Effector memory CD4-positive, alpha-beta T cell (primary cell): ENCODE measurements at regions not wholly inside any gene's neighbourhood (a gene's known extent, or its start where the extent isn't known, plus 50 kb on each side); places are given as distances from the start of the nearest gene placed in this dataset.

ENCODE experiments used
- DNase-seq, 3 donors: peaks; one replicate each; pipeline ENCODE4 v3.0.0-alpha.2; 2020
- H3K27ac ChIP-seq: 2 replicates; pipeline ENCODE4 v1.7.0; 2013; ENCODE audit warnings: mild to moderate bottlenecking, low read length, moderate library complexity; ENCODE audit not compliant: insufficient read depth, poor library complexity, severe bottlenecking
- H3K27me3 ChIP-seq: replicated peaks from 2 replicates; pipeline ENCODE4 v1.7.0; 2013; ENCODE audit warnings: mild to moderate bottlenecking, low read length; ENCODE audit not compliant: insufficient read depth, control insufficient read depth, poor library complexity, severe bottlenecking
- H3K36me3 ChIP-seq: 2 replicates; pipeline ENCODE4 v1.7.0; 2013; ENCODE audit warnings: mild to moderate bottlenecking, low read length, moderate library complexity; ENCODE audit not compliant: control insufficient read depth, insufficient read depth
- H3K4me1 ChIP-seq: 2 replicates; pipeline ENCODE4 v1.7.0; 2013; ENCODE audit warnings: low read length, mild to moderate bottlenecking; ENCODE audit not compliant: control insufficient read depth, insufficient read depth, poor library complexity, severe bottlenecking
- H3K4me3 ChIP-seq: 2 replicates; pipeline ENCODE4 v1.7.0; 2013; ENCODE audit warnings: low read length, low read depth, mild to moderate bottlenecking; ENCODE audit not compliant: insufficient read depth, poor library complexity, severe bottlenecking
- H3K9me3 ChIP-seq: 2 replicates; pipeline ENCODE4 v1.7.0; 2013; ENCODE audit warnings: mild to moderate bottlenecking, low read length, moderate library complexity; ENCODE audit not compliant: control insufficient read depth

DNA sequence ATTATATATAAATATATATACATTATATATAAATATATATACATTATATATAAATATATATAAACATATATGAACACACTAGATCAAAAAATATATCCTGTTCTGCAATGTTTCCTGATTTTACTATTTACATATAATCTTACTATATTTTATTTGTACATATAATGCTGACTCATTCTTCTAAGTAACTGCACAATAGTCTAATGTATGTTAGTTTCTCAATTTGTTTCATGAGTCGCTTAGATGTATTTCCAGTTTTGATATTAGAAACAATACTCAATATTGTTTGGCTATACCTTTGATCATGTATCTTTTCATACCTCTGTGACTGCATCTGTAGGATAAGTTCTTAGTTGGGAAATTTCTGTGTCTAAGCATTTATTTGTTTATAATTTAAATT is 669.9 kb upstream of the CCDC54 start:
- Histone ChIP-seq H3K4me1 (no peaks in the 10 kb centered on the region), H3K4me3 (no peak overlapping the region), H3K9me3 (no peaks in the 10 kb centered on the region), H3K36me3 (no peaks in the 10 kb centered on the region), H3K27me3 (no peaks in the 10 kb centered on the region), H3K27ac (no peak overlapping the region)
- DNase-seq = no peak

DNA sequence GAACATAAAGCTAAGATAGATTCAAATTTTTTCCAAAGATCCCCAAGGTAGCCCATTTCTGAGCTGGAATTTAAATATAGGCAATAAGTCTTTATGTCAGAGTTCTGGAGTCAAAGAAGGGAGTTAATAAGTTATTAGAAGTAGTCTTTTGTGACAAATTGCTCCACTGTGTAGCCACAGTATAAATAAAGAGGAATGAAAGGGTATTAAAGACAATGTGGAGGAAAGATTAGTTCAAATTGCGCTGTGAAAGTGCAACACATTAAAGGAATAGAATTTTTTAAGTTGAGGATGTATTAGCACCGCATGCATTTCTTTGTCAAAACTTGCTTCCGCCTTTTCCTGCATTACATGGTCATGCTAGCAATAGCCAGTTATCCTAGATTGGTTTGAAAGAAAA is 666.6 kb upstream of the CCDC54 start:
- H3K4me3 ChIP-seq = no peak overlapping the region
- no peak for DNase-seq
- H3K9me3 ChIP-seq = no peaks in the 10 kb centered on the region
- H3K4me1 ChIP-seq = no peaks in the 10 kb centered on the region
- H3K27me3 ChIP-seq = no peaks in the 10 kb centered on the region
- H3K36me3 ChIP-seq = no peaks in the 10 kb centered on the region
- no peak overlapping the region for H3K27ac ChIP-seq

DNA sequence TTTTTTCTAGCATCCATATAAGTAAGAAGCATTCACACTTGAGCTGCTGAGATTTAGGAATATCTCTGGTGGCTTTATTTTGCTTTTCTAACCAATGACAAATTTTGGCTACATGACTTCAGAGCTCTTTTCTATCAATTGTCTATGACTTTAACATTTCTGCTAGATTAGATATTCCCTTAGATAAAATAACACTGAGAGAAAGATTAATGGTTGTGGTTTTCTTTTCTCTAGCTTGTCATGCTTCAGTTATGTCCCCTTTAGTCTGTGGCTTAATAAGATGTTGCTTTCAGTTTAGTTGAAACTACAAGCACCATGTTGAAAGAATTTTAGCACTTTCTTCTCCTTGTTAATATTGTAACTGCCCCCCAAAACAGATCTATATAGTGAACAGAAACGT is 665.6 kb upstream of the CCDC54 start:
- no peak for DNase-seq
- no peak overlapping the region for H3K4me3 ChIP-seq
- no peak overlapping the region for H3K27ac ChIP-seq
- H3K27me3 ChIP-seq = no peaks in the 10 kb centered on the region
- H3K9me3 ChIP-seq = no peaks in the 10 kb centered on the region
- H3K36me3 ChIP-seq = no peaks in the 10 kb centered on the region
- no peaks in the 10 kb centered on the region for H3K4me1 ChIP-seq

DNA sequence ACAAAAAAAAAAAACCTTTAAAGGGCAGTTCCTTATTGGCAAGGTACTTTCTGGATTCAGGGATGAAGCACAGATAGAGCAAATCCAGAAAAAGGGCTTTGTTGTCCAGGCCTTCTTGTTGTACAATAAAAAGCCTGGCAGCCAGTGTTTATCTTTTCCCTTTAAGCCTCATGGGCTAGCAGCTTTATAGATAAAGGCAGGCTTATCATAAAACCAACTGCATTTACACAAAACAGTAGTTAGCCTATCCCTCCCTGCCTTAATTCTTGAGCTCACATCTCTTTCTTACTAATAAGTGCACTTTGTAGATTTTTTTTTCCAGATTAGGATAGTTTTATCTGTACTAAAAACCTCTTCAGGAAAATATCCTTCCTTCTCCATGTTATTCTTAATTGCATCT is 662.8 kb upstream of the CCDC54 start:
- DNase-seq = no peak
- Histone ChIP-seq H3K9me3 (no peaks in the 10 kb centered on the region), H3K27me3 (no peaks in the 10 kb centered on the region), H3K36me3 (no peaks in the 10 kb centered on the region), H3K27ac (no peak overlapping the region), H3K4me1 (no peaks in the 10 kb centered on the region), H3K4me3 (no peak overlapping the region)

DNA sequence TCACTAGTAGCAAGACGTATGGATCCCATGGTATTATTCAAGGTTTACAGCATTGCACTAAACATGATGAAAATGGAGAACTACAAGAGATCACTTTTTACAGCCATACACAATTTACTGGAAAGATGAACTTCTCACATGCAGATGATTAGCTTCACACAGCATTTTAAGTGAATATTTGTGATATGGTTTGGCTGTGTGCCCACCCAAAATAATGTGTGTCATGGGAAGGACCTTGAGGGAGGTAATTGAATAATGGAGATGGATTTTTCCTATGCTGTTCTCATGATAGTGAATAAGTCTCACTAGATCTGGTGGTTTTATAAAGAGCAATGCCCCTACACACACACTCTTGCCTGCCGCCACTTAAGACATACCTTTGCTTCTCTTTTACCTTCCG is 662.0 kb upstream of the CCDC54 start:
- Histone ChIP-seq H3K27ac (no peak overlapping the region), H3K36me3 (no peaks in the 10 kb centered on the region), H3K27me3 (no peaks in the 10 kb centered on the region), H3K4me1 (no peaks in the 10 kb centered on the region), H3K4me3 (no peak overlapping the region), H3K9me3 (no peaks in the 10 kb centered on the region)
- DNase-seq = no peak

DNA sequence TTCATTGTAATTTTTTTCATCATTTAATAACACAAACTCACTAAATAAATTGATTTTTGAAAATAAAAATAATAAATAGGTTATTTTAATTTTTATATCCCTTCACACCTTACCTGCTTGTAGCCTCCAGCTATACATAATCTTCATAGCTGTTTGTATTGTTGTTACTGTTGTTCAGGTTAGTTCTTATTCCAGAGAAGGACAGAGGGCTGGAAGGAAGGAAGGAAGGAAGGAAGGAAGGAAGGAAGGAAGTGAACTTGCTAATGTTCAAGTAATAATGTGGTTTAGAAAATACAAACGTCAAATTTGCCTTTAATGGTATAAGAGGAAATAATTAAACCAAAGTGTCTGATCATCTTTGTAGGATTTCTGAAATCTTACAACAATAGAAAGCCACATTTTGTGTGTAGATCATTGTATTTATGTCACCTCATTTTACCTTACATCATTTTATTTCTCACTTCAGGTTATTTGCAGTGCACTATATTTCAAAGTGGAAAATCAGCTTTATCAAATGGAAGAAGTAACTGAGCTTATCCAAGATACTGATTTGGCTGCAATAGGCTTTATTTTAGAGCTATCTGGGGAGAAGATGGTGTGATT is 660.0 kb upstream of the CCDC54 start:
- H3K27ac ChIP-seq = no peak overlapping the region
- H3K27me3 ChIP-seq = no peaks in the 10 kb centered on the region
- no peaks in the 10 kb centered on the region for H3K36me3 ChIP-seq
- DNase-seq = no peak
- no peaks in the 10 kb centered on the region for H3K4me1 ChIP-seq
- no peak overlapping the region for H3K4me3 ChIP-seq
- no peaks in the 10 kb centered on the region for H3K9me3 ChIP-seq

DNA sequence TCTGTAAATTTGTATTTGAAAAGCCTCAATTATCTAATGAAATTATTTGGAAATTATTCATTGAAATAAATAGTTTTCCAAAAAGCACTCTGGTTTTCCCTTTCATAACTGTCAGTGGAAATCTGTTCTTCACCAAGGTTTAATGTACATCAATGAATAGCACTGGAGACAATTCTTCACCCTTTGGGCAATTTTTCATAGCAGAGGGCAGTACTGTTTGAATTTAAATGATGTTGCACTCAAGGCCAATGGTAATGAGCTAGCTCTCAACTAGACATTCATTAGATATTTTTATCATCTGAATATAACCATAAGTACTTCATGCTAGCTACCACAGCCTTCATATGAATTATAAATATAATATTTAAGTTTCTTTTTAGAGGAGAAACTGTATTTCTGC is 658.2 kb upstream of the CCDC54 start:
- Histone ChIP-seq H3K27ac (no peak overlapping the region), H3K27me3 (no peaks in the 10 kb centered on the region), H3K36me3 (no peaks in the 10 kb centered on the region), H3K4me3 (no peak overlapping the region), H3K4me1 (no peaks in the 10 kb centered on the region), H3K9me3 (no peaks in the 10 kb centered on the region)
- no peak for DNase-seq

DNA sequence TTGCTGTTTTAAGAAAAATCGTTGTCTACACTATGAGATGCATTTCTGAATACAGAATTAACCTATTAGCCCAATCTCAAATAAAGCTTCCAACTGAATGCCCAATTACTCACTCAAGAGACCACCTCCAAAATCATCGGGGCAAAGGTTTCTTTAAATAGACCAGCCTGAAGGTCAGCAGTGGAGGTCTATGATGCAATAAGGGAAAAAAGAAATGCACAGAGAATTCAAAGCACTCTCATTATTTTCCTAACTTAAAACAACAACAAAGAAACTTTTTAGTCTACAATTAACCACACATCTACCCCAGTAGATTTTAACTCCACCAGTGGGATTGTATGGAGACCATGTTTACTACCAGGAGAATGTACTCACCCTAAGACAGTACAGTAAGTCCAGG is 657.7 kb upstream of the CCDC54 start:
- Histone ChIP-seq H3K27ac (no peak overlapping the region), H3K4me3 (no peak overlapping the region), H3K27me3 (no peaks in the 10 kb centered on the region), H3K9me3 (no peaks in the 10 kb centered on the region), H3K4me1 (no peaks in the 10 kb centered on the region), H3K36me3 (no peaks in the 10 kb centered on the region)
- DNase-seq = no peak

DNA sequence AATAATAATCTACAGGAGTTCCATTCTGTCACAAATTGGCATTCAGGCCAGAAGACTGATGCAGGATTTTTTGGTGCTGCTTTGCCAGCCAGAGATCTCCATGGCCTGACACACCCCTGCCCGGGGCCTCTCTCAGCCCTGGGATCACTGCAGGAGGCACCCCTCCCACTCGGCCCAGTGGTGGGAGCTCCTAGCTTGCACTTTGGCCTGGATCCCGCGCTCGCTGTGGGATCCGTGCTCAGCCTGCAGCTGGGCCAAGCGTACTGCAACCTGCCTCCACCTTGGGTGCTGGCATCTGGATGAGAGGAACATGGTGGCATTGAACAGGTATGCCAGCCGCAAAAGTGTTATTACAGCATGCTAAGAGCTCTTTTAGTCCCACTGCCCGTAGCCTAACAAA is 656.7 kb upstream of the CCDC54 start:
- H3K27me3 ChIP-seq = no peaks in the 10 kb centered on the region
- H3K4me1 ChIP-seq = no peaks in the 10 kb centered on the region
- no peaks in the 10 kb centered on the region for H3K36me3 ChIP-seq
- no peaks in the 10 kb centered on the region for H3K9me3 ChIP-seq
- H3K4me3 ChIP-seq = no peak overlapping the region
- H3K27ac ChIP-seq = no peak overlapping the region
- DNase-seq = no peak

DNA sequence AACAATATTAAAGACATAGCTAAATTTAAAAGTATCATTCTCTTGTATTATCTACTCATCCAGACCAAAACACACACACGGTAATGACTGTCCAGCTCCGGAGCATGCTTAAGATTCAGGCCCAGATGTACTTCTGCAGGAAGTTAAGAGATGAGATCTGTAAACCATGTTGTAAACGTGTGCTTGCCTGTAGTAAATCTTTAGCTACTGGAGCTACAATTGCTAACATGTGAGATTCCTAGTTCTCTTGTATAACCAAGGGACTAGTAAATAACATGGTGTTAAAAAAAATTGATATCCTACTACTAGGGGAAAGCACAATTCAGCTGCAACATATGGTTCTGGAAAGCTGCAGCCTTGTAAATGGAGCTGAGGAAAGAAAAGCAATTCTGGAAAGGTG is 651.7 kb upstream of the CCDC54 start:
- Histone ChIP-seq H3K27ac (no peak overlapping the region), H3K9me3 (no peaks in the 10 kb centered on the region), H3K4me1 (no peaks in the 10 kb centered on the region), H3K36me3 (no peaks in the 10 kb centered on the region), H3K27me3 (no peaks in the 10 kb centered on the region), H3K4me3 (no peak overlapping the region)
- no peak for DNase-seq
